T-helper 2 cell treated with Interferon-gamma antibody and Interleukin-4, amounts not matched to agents 5 μg/mL and 100 μg/mL, for 36 hours (primary cell): ENCODE measurements at regions not wholly inside any gene's neighbourhood (a gene's known extent, or its start where the extent isn't known, plus 50 kb on each side); places are given as distances from the start of the nearest gene placed in this dataset.
"Not testable (repeated sequence)": the region's sequence is repeated elsewhere in the genome, so short reads cannot be mapped to it uniquely, and the experiment has no call there.

ENCODE experiments used
- DNase-seq: peaks from one replicate; pipeline ENCODE4 v3.0.0; 2021; ENCODE audit warnings: low spot score
- H3K27ac Mint-ChIP-seq: one replicate; pipeline ENCODE4 v1.8.0; 2021; ENCODE audit warnings: mild to moderate bottlenecking, mixed read lengths
- H3K27me3 Mint-ChIP-seq: one replicate; pipeline ENCODE4 v1.8.0; 2021; ENCODE audit warnings: low read depth, mixed read lengths
- H3K36me3 Mint-ChIP-seq: one replicate; pipeline ENCODE4 v1.8.0; 2021; ENCODE audit warnings: low read depth, mixed read lengths
- H3K4me1 Mint-ChIP-seq: one replicate; pipeline ENCODE4 v1.8.0; 2021; ENCODE audit warnings: low read depth, mixed read lengths
- H3K4me3 Mint-ChIP-seq: one replicate; pipeline ENCODE4 v1.8.0; 2022; ENCODE audit warnings: mild to moderate bottlenecking, moderate library complexity, mixed read lengths
- H3K9me3 Mint-ChIP-seq: one replicate; pipeline ENCODE4 v1.8.0; 2021; ENCODE audit warnings: mixed read lengths

- H3K36me3 Mint-ChIP-seq: no peaks in the 10 kb centered on the region
- H3K4me3 Mint-ChIP-seq: no peak overlapping the region
- H3K9me3 Mint-ChIP-seq: no peaks in the 10 kb centered on the region
- no peak for DNase-seq
- no peak overlapping the region for H3K27ac Mint-ChIP-seq
- H3K27me3 Mint-ChIP-seq: peaks cover 5% of the 10 kb centered on the region
- H3K4me1 Mint-ChIP-seq: peaks cover 3% of the 10 kb centered on the region
These were observed 1247.1 kb downstream of the GATA3 start for GRCh38 chr10:9301554-9301953.

DNA sequence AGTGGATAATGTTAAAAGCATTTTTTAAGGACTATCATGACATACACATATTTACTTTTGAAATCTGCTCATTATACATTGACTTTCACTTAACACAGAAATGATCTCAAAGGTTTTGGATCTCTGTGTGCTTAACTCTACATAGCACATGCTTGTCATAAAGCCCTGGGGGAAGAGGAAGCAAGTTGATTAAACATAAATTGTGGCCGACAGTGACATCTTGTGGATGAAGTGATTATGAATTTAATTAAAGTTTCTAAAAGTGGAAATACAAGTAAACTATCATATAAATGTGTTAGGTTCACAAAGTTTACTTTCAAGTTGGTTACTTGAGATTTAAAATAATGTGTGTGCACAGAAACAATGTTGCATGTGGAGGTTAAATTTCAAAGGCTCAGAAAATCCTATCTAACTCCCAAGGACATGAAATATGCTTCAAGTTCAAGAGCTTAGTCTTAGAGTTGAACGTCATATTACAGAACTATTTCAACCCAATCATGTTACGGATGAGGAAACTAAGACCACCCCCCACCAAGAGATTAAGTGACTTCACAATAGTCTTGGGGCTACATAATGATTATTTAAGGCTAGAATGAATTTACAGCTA lies 1247.8 kb downstream of the GATA3 start:
- H3K4me1 Mint-ChIP-seq: peaks cover 3% of the 10 kb centered on the region
- no peaks in the 10 kb centered on the region for H3K9me3 Mint-ChIP-seq
- no peak for DNase-seq
- peaks cover 5% of the 10 kb centered on the region for H3K27me3 Mint-ChIP-seq
- H3K4me3 Mint-ChIP-seq: no peak overlapping the region
- H3K36me3 Mint-ChIP-seq: no peaks in the 10 kb centered on the region
- no peak overlapping the region for H3K27ac Mint-ChIP-seq

- no peak overlapping the region for H3K4me3 Mint-ChIP-seq
- no peaks in the 10 kb centered on the region for H3K9me3 Mint-ChIP-seq
- H3K4me1 Mint-ChIP-seq: peaks cover 3% of the 10 kb centered on the region
- DNase-seq: no peak
- H3K27ac Mint-ChIP-seq: no peak overlapping the region
- H3K36me3 Mint-ChIP-seq: no peaks in the 10 kb centered on the region
- peaks cover 16% of the 10 kb centered on the region for H3K27me3 Mint-ChIP-seq
These were observed 1250.6 kb downstream of the GATA3 start for GRCh38 chr10:9305018-9305655.

DNA sequence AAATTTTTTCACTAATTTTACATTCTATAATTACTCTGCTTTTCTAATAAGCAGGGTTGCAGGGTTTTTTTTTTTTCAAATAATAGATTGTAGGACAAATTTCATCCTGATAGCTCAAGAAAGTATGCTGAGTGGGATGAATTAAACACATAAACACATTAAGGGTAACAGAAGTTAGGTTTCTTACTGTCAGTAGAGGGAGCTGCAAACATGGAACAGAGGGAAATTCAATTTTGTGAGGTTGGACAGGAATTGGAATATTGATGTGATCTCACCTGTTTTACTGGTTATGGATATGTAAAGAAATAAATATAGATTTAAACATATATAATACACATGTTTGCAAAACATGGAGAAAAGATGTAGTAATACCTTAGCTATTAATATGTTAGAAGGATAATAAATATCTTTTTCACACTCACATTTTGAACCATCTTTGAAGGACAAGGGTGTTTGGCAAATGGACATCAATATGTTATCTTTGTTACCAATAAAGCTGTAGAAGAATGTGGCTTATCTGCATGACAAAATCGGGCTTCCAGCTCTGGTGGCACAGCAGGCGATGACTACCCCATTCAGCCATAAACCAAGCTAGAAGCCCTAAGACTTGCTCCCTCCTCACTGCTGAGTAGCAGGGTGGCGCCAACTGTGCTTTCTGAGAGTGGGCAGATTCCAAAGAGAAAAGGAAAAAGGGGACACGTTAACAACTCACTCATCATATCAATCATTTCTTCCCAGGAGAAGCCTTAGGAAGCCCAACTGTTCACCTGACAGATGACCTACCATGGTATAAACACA lies 1257.4 kb downstream of the GATA3 start:
- H3K4me1 Mint-ChIP-seq: no peaks in the 10 kb centered on the region
- no peaks in the 10 kb centered on the region for H3K9me3 Mint-ChIP-seq
- H3K4me3 Mint-ChIP-seq: no peak overlapping the region
- peaks cover 26% of the 10 kb centered on the region for H3K27me3 Mint-ChIP-seq
- no peaks in the 10 kb centered on the region for H3K36me3 Mint-ChIP-seq
- no peak overlapping the region for H3K27ac Mint-ChIP-seq
- DNase-seq: no peak

- H3K36me3 Mint-ChIP-seq: no peaks in the 10 kb centered on the region
- H3K9me3 Mint-ChIP-seq: no peaks in the 10 kb centered on the region
- H3K4me3 Mint-ChIP-seq: no peak overlapping the region
- H3K27me3 Mint-ChIP-seq: peaks cover 27% of the 10 kb centered on the region
- no peak overlapping the region for H3K27ac Mint-ChIP-seq
- no peaks in the 10 kb centered on the region for H3K4me1 Mint-ChIP-seq
- no peak for DNase-seq
These were observed 1260.8 kb downstream of the GATA3 start for GRCh38 chr10:9315292-9315691.

- peaks cover 13% of the 10 kb centered on the region for H3K27me3 Mint-ChIP-seq
- no peak overlapping the region for H3K4me3 Mint-ChIP-seq
- H3K4me1 Mint-ChIP-seq: no peaks in the 10 kb centered on the region
- no peaks in the 10 kb centered on the region for H3K9me3 Mint-ChIP-seq
- no peak for DNase-seq
- H3K27ac Mint-ChIP-seq: no peak overlapping the region
- no peaks in the 10 kb centered on the region for H3K36me3 Mint-ChIP-seq
These were observed 1277.1 kb downstream of the GATA3 start for GRCh38 chr10:9331583-9332008.

- no peak for DNase-seq
- Mint-ChIP-seq H3K27ac (no peak overlapping the region), H3K27me3 (peaks cover 10% of the 10 kb centered on the region), H3K36me3 (no peaks in the 10 kb centered on the region), H3K4me3 (no peak overlapping the region), H3K4me1 (peaks cover under 1% of the 10 kb centered on the region), H3K9me3 (no peaks in the 10 kb centered on the region)
These were observed 1279.8 kb downstream of the GATA3 start for GRCh38 chr10:9334270-9334669.

- no peaks in the 10 kb centered on the region for H3K9me3 Mint-ChIP-seq
- no peak for DNase-seq
- peaks cover 5% of the 10 kb centered on the region for H3K4me1 Mint-ChIP-seq
- no peak overlapping the region for H3K4me3 Mint-ChIP-seq
- H3K36me3 Mint-ChIP-seq: no peaks in the 10 kb centered on the region
- H3K27ac Mint-ChIP-seq: no peak overlapping the region
- peaks cover 25% of the 10 kb centered on the region for H3K27me3 Mint-ChIP-seq
These were observed 1285.2 kb downstream of the GATA3 start for GRCh38 chr10:9339716-9340115.

DNA sequence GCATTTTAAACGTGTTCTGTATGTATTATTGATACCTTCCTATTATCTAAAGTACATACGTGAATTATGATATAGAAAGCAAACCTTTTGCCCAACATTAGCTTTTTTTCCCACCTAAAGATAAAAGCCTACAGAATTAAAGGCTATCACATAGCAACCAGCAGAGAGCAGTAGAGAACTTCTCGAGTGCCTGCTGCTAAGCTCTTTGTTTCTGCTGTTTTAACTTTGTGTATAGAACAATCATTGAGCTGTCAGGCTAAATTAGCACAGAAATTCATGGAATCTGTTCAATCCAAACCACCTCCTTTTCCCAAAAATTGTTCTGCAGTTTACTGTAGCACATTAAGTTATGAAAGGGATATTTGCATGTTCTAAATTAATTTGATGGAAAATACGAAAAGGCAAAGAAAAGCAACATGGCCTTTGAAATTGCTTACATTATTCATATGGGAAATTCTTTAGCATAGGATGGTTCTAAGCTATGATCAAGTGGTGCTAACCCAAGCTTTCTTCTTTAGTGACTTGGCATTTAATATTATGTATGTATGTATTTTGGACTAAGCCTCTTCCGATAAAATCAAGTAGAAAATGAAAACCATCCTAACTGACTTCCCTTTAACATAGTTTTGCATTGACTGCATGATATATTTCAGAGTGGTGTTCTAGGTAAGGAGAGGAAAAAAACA lies 1288.5 kb downstream of the GATA3 start:
- Mint-ChIP-seq H3K4me3 (no peak overlapping the region), H3K27me3 (peaks cover 21% of the 10 kb centered on the region), H3K27ac (no peak overlapping the region), H3K4me1 (peaks cover 12% of the 10 kb centered on the region), H3K36me3 (no peaks in the 10 kb centered on the region), H3K9me3 (peaks cover 22% of the 10 kb centered on the region)
- DNase-seq: no peak

GRCh38 chr10:9347933-9348332 lies 1293.4 kb downstream of the GATA3 start:
- H3K27me3 Mint-ChIP-seq, H3K4me3 Mint-ChIP-seq, H3K36me3 Mint-ChIP-seq, H3K4me1 Mint-ChIP-seq, DNase-seq, H3K27ac Mint-ChIP-seq: not testable (repeated sequence)
- H3K9me3 Mint-ChIP-seq: peaks cover 24% of the 10 kb centered on the region

GRCh38 chr10:9357471-9357870 lies 1303.0 kb downstream of the GATA3 start:
- Mint-ChIP-seq H3K27ac (no peak overlapping the region), H3K4me1 (peaks cover 5% of the 10 kb centered on the region)

DNA sequence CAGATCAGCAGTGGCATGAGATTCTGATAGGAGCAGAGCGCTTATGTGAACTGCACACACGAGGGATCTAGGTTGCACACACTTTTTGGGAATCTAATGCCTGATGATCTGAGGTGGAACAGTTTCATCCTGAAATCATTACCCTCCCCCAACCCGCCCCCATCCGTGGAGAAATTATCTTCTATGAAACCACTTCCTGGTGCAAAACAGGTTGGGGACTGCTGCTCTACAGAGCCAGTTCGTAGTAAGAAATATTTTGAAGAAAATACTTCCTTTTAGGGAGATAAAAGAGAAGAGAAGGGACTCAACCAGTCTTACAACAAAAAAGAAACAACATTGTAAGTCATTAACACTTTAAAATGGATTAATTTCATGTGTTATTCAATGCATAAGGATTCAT lies 1308.2 kb downstream of the GATA3 start:
- no peaks in the 10 kb centered on the region for H3K9me3 Mint-ChIP-seq

More at GRCh38 chr10:9357471-9357870, 1303.0 kb downstream of the GATA3 start:
- H3K27me3 Mint-ChIP-seq: peaks cover 3% of the 10 kb centered on the region
- no peaks in the 10 kb centered on the region for H3K36me3 Mint-ChIP-seq
- DNase-seq: no peak
- H3K4me3 Mint-ChIP-seq: no peak overlapping the region
- H3K9me3 Mint-ChIP-seq: no peaks in the 10 kb centered on the region

GRCh38 chr10:9379183-9379582 lies 1324.7 kb downstream of the GATA3 start:
- Mint-ChIP-seq H3K27me3 (no peaks in the 10 kb centered on the region), H3K4me3 (no peak overlapping the region), H3K27ac (no peak overlapping the region), H3K36me3 (no peaks in the 10 kb centered on the region), H3K9me3 (no peaks in the 10 kb centered on the region), H3K4me1 (no peaks in the 10 kb centered on the region)
- no peak for DNase-seq

More for the DNA sequence above, 1308.2 kb downstream of the GATA3 start:
- Mint-ChIP-seq H3K4me1 (peaks cover 13% of the 10 kb centered on the region), H3K36me3 (no peaks in the 10 kb centered on the region), H3K4me3 (peak overlapping the region; percentile 30), H3K27me3 (no peaks in the 10 kb centered on the region), H3K27ac (no peak overlapping the region)
- no peak for DNase-seq
